Common myeloid progenitor, CD34-positive (primary cell): ENCODE measurements at regions not wholly inside any gene's neighbourhood (a gene's known extent, or its start where the extent isn't known, plus 50 kb on each side); places are given as distances from the start of the nearest gene placed in this dataset.

ENCODE experiments used
- CTCF ChIA-PET: fragments of 350-600 bp; sonication (Branson Sonifier 250); formaldehyde crosslinking; loops from one replicate; lab custom pipeline; 2021; ENCODE audit warnings: antibody characterized with exemption; lab: Charles Lee
- POLR2A ChIA-PET: fragments of 350-600 bp; sonication (Branson Sonifier 250); formaldehyde crosslinking; loops from one replicate; lab custom pipeline; 2021; ENCODE audit warnings: antibody characterized with exemption; lab: Charles Lee
- DNase-seq, 3 donors: peaks; one replicate each; pipeline versions ENCODE4 v3.0.0 to v3.0.0-alpha.2; 2013
- H3K27ac ChIP-seq, 2 experiments: 1 replicate in 1 of 2; 2 replicates in 1 of 2; pipeline ENCODE4 v1.7.0; 2013; ENCODE audit warnings: inconsistent platforms in 2 of 2, low read length in 2 of 2, mild to moderate bottlenecking in 2 of 2, low read depth in 1 of 2, moderate library complexity in 1 of 2; ENCODE audit not compliant: severe bottlenecking in 2 of 2, insufficient read depth in 1 of 2, poor library complexity in 1 of 2
- H3K27me3 ChIP-seq, 5 experiments: replicated peaks in 2 of 5; 1 replicate in 3 of 5; 2 replicates in 2 of 5; pipeline versions ENCODE4 v1.6.1 to v1.7.0; 2013; ENCODE audit warnings: low read length in 4 of 5, mild to moderate bottlenecking in 2 of 5, moderate library complexity in 2 of 5, inconsistent platforms in 1 of 5; ENCODE audit not compliant: insufficient read depth in 5 of 5, control insufficient read depth in 4 of 5
- H3K36me3 ChIP-seq, 4 experiments: 1 replicate in 2 of 4; 2 replicates in 2 of 4; pipeline versions ENCODE4 v1.6.1 to v1.7.0; 2013; ENCODE audit warnings: low read length in 3 of 4, control low read depth in 1 of 4, mild to moderate bottlenecking in 1 of 4; ENCODE audit not compliant: control insufficient read depth in 4 of 4, insufficient read depth in 4 of 4
- H3K4me1 ChIP-seq, 4 experiments: 1 replicate in 3 of 4; 2 replicates in 1 of 4; pipeline versions ENCODE4 v1.6.1 to v1.7.1; 2013; ENCODE audit warnings: low read length in 3 of 4, mild to moderate bottlenecking in 3 of 4, control low read depth in 1 of 4, inconsistent platforms in 1 of 4, moderate library complexity in 1 of 4; ENCODE audit not compliant: control insufficient read depth in 4 of 4, insufficient read depth in 4 of 4; ENCODE audit errors: control extremely low read depth in 1 of 4
- H3K4me3 ChIP-seq, 7 experiments: 1 replicate in 4 of 7; 2 replicates in 3 of 7; pipeline versions ENCODE4 v1.5.1 to v1.7.0; 2013; ENCODE audit warnings: mild to moderate bottlenecking in 7 of 7, low read length in 6 of 7, moderate library complexity in 6 of 7, inconsistent platforms in 2 of 7, low read depth in 2 of 7, control low read depth in 1 of 7; ENCODE audit not compliant: insufficient read depth in 4 of 7, control insufficient read depth in 1 of 7; ENCODE audit errors: extremely low read depth in 1 of 7
- H3K9me3 ChIP-seq, 5 experiments: 1 replicate in 4 of 5; 2 replicates in 1 of 5; pipeline versions ENCODE4 v1.6.1 to v1.7.1; 2013; ENCODE audit warnings: low read length in 4 of 5, mild to moderate bottlenecking in 2 of 5, inconsistent platforms in 1 of 5, low read depth in 1 of 5, moderate library complexity in 1 of 5; ENCODE audit not compliant: control insufficient read depth in 4 of 5, insufficient read depth in 2 of 5; ENCODE audit errors: control extremely low read depth in 1 of 5
- WGBS: methylation state at CpG from one replicate; pipeline ENCODE4 v1.1.5; 2013; ENCODE audit not compliant: insufficient coverage; 5-methylcytosine and 5-hydroxymethylcytosine counted together

DNA sequence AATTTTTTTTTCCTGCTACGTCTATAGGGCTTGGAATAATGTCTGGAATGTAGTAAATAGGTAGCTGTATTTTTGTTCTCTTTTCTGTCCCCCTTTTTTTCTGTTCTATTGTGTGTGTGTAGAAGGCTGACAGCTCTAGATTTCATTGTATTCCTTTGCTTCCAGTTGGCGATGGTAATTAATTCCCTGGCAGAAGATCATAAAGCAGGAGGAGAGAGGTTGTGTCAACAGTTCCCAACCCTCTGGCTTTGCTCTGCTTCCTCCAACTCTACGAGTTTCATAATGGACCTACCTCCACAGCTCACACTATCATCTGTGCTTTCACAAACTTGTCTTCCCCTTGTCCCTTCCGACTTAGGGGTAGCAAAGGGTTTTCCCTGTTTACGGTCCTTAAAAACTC is 117.9 kb upstream of the CDH18 start:
- Histone ChIP-seq H3K9me3 (no peaks in the 10 kb centered on the region), H3K36me3 (no peaks in the 10 kb centered on the region), H3K4me3 (no peak overlapping the region), H3K27me3 (no peaks in the 10 kb centered on the region), H3K4me1 (no peaks in the 10 kb centered on the region), H3K27ac (no peak overlapping the region)
- CTCF ChIA-PET, result interaction anchor here (0.6 kb wide), 1 partner anchor 164 kb away, joined by 3 read pairs; no protein-coding TSS in a partner anchor
- DNase-seq, result no peak
- WGBS, result 90% methylated on average over 4 of the region's 5 CpGs
- POLR2A ChIA-PET, result no interaction called here

DNA sequence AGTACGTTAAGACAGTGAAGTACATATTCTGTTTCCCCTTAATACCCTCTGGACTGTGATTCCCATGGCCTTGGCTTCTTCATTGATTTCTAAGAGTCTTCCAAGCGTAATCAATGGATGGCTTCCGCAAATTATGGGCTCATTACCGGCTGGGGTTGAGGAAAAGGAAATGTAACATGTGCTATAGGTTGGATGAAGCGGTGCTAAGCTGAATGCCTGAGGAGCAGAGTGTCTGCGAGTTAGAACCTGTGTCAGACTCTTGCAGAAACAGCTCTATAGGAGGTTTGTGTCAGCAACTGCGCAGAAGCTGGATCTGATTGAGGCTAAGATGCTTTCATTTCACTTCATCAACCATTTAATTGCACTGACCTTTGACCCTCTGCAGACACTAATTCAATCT is 114.3 kb upstream of the CDH18 start:
- WGBS, result 92% methylated on average over 7 of the region's 7 CpGs
- Histone ChIP-seq H3K4me1 (no peaks in the 10 kb centered on the region), H3K27me3 (no peaks in the 10 kb centered on the region), H3K36me3 (no peaks in the 10 kb centered on the region), H3K4me3 (no peak overlapping the region), H3K27ac (no peak overlapping the region), H3K9me3 (no peaks in the 10 kb centered on the region)
- CTCF ChIA-PET, result interaction anchor here (1.3 kb wide), 1 partner anchor 11 kb away, joined by 3 read pairs; no protein-coding TSS in a partner anchor
- POLR2A ChIA-PET, result no interaction called here
- DNase-seq, result no peak

DNA sequence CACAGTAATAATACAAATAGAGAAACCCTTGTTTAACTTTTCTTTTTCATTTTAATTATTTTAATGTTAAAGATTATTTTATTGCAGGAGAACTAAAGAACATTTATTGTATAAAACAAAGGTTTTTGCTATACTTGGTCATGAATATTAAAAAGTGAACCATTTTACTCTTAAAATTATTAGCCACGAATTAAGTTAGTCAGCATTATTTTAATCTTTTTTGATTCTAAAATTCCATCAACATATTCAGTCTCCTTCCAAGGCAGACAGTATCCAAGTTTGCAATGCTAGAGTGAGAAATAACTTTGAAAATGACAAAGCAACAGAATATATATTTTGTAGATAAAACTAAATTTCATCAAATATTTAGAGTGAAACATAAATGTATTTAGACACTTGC is 110.7 kb upstream of the CDH18 start:
- no peaks in the 10 kb centered on the region for H3K4me1 ChIP-seq
- no peaks in the 10 kb centered on the region for H3K36me3 ChIP-seq
- ChIA-PET POLR2A (no interaction called here), CTCF (no interaction called here)
- DNase-seq, result no peak
- no peak overlapping the region for H3K4me3 ChIP-seq
- no peaks in the 10 kb centered on the region for H3K27me3 ChIP-seq
- H3K9me3 ChIP-seq, result no peaks in the 10 kb centered on the region
- no peak overlapping the region for H3K27ac ChIP-seq
- WGBS, result no CpG with 5 or more reads among the region's 1 CpG

DNA sequence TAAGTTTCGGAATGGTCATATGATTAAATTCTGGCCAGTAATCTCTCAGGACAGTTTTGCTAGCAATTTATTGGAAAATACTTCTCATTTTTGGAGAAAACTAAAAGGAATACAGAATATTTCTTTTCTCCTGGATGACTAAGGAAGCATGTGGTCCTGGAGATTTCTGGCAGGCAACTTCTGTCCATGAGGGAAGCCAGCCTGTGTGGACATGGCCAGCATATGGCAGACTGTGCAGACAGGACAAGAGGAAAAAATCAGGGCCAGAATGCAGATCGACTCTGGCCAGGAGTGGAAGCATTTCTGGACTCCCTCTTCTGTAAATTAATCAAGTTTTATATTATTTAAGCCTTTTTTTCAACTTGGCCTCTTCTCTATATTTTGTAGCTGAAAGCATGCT is 100.4 kb upstream of the CDH18 start:
- ChIA-PET POLR2A (no interaction called here), CTCF (no interaction called here)
- Histone ChIP-seq H3K36me3 (no peaks in the 10 kb centered on the region), H3K27ac (no peak overlapping the region), H3K4me1 (no peaks in the 10 kb centered on the region), H3K27me3 (no peaks in the 10 kb centered on the region), H3K9me3 (peaks cover 0 to 4% (median 0%) of the 10 kb centered on the region in 5 experiments), H3K4me3 (no peak overlapping the region)
- WGBS, result no CpG with 5 or more reads among the region's 2 CpGs
- DNase-seq, result no peak

DNA sequence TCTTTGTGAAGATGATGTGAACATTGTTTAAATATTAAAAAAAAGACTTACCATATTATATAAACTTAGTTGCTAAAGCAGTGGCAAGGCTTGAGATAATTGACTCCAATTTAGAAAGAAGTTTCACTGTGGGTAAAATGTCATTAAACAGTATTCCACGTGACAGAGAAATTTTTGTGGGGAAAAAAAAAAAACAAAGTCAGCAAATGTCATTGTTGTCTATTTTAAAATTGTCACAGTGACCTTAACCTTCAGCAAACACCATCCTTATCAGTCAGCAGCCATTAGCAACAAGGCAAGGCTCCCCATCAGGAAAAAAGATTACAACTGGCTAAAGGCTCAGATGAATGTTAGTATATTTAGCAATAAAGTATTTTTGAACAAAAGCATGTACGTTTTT is 99.3 kb upstream of the CDH18 start:
- no peak for DNase-seq
- Histone ChIP-seq H3K27ac (no peak overlapping the region), H3K9me3 (peaks cover 0 to 4% (median 0%) of the 10 kb centered on the region in 5 experiments), H3K27me3 (no peaks in the 10 kb centered on the region), H3K4me3 (no peak overlapping the region), H3K36me3 (no peaks in the 10 kb centered on the region), H3K4me1 (no peaks in the 10 kb centered on the region)
- POLR2A ChIA-PET, result no interaction called here
- CTCF ChIA-PET, result no interaction called here
- no CpG with 5 or more reads among the region's 2 CpGs for WGBS

DNA sequence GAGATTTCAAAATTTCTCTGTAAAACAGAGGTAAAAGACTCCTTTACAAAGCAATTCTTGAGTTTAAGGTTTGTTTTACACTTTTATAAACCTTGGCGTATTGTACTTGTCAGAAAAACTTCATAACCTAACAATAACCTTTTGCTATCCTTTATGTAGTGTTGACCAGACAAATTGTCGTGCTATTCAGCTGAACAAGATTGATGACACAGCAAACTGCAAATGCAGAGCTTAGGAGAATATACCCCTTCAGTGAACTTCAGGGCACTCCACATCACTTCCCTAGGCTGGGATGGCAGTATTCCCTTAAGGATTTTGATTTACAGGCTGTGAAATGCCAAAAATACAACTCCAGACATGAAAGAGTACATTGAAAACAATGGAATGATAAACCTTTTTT is 89.2 kb upstream of the CDH18 start:
- CTCF ChIA-PET, result no interaction called here
- no peaks in the 10 kb centered on the region for H3K36me3 ChIP-seq
- H3K27ac ChIP-seq, result no peak overlapping the region
- 86% methylated on average over 1 of the region's 2 CpGs for WGBS
- no peak for DNase-seq
- H3K27me3 ChIP-seq, result no peaks in the 10 kb centered on the region
- no peaks in the 10 kb centered on the region for H3K4me1 ChIP-seq
- POLR2A ChIA-PET, result no interaction called here
- peaks cover 0 to 3% (median 0%) of the 10 kb centered on the region in 5 experiments for H3K9me3 ChIP-seq
- no peak overlapping the region for H3K4me3 ChIP-seq

DNA sequence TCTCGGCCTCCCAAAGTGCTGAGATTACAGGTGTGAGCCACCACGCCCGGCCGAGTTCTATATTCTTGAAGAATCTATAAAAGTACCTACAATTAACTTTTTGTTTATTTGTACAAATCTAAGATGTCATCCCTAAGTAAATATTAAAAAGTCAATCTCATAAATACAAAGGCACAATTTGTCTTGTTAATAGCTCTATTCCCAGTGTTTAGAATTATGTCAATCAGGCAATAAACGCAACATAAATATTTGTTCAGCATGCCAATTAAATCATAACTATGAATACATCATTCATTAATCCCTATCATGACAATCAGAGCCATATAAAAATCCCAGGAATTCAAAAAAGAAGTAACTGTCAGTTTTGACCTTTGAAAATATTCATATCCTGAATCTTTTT is 68.9 kb upstream of the CDH18 start:
- ChIA-PET POLR2A (no interaction called here), CTCF (no interaction called here)
- Histone ChIP-seq H3K27ac (no peak overlapping the region), H3K4me3 (no peak overlapping the region), H3K4me1 (peaks cover 4 to 11% (median 7%) of the 10 kb centered on the region in 4 experiments), H3K36me3 (no peaks in the 10 kb centered on the region), H3K27me3 (no peaks in the 10 kb centered on the region), H3K9me3 (no peaks in the 10 kb centered on the region)
- no peak for DNase-seq
- 80% methylated on average over 1 of the region's 5 CpGs for WGBS
